ENCODE measurements at regions not wholly inside any gene's neighbourhood (a gene's known extent, or its start where the extent isn't known, plus 50 kb on each side); places are given as distances from the start of the nearest gene placed in this dataset.

DNA sequence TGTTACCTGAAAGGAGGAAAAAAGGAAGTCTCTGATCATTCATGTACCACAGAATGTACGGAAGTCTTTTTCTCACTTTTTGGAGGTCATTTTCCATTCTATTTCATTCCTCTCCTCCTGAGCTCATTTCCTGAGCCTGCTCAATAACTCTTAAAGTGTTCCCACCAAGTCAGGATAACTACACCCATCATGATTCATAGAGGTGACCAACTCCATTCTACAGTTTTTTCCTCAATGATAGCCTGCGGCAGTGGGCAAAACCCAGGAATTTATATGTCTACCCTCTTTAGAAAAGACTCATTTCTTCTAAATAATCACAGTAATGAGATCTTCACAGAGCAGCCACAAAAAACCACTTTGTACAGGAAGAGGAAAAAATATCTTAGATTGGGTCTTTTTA lies 372.5 kb downstream of the RBM43 start:
- TF ChIP-seq, protein P1, sequence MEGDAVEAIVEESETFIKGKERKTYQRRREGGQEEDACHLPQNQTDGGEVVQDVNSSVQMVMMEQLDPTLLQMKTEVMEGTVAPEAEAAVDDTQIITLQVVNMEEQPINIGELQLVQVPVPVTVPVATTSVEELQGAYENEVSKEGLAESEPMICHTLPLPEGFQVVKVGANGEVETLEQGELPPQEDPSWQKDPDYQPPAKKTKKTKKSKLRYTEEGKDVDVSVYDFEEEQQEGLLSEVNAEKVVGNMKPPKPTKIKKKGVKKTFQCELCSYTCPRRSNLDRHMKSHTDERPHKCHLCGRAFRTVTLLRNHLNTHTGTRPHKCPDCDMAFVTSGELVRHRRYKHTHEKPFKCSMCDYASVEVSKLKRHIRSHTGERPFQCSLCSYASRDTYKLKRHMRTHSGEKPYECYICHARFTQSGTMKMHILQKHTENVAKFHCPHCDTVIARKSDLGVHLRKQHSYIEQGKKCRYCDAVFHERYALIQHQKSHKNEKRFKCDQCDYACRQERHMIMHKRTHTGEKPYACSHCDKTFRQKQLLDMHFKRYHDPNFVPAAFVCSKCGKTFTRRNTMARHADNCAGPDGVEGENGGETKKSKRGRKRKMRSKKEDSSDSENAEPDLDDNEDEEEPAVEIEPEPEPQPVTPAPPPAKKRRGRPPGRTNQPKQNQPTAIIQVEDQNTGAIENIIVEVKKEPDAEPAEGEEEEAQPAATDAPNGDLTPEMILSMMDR (IDR thresholded peaks at IDR 0.05; ENCODE audit: low read length), result no peak
- TF ChIP-seq EZH2phosphoT487 (IDR thresholded peaks at IDR 0.05; ENCODE audit: low read length), result no peak
